ENCODE measurements at regions not wholly inside any gene's neighbourhood (a gene's known extent, or its start where the extent isn't known, plus 50 kb on each side); places are given as distances from the start of the nearest gene placed in this dataset.

GRCh38 chr6:127023001-127023778 lies 95.3 kb upstream of the RSPO3 start:
- Histone ChIP-seq H3K36me3 (ENCODE audit: control insufficient read depth, low read length) (no peaks in the 10 kb centered on the region), H3K27me3 (ENCODE audit: control insufficient read depth, low read length) (no peaks in the 10 kb centered on the region), H3K4me3 (ENCODE audit: low read length) (no peak overlapping the region), H3F3A (ENCODE audit: control insufficient read depth, insufficient read depth) (no peaks in the 10 kb centered on the region), H3K4me2 (ENCODE audit: low read length) (no peak overlapping the region), H3K9me3 (ENCODE audit: control insufficient read depth, insufficient read depth, low read length) (no peaks in the 10 kb centered on the region), H3K4me1 (ENCODE audit: control insufficient read depth, low read length) (no peaks in the 10 kb centered on the region), H3K79me2 (ENCODE audit: control insufficient read depth, low read length) (no peaks in the 10 kb centered on the region), H3K9me2 (replicated peaks; ENCODE audit: control insufficient read depth, low read length) (no peaks in the 10 kb centered on the region), H4K20me1 (ENCODE audit: control insufficient read depth, insufficient read depth, low read depth, low read length) (no peaks in the 10 kb centered on the region), H3K27ac (ENCODE audit: low read depth, low read length) (no peak overlapping the region)
- no peak for TF ChIP-seq EZH2phosphoT487 (IDR thresholded peaks at IDR 0.05; ENCODE audit: borderline replicate concordance, low read length)
- TF ChIP-seq CTCF (IDR thresholded peaks at IDR 0.05; ENCODE audit: low read depth, low read length, poor library complexity, severe bottlenecking) = no peak

DNA sequence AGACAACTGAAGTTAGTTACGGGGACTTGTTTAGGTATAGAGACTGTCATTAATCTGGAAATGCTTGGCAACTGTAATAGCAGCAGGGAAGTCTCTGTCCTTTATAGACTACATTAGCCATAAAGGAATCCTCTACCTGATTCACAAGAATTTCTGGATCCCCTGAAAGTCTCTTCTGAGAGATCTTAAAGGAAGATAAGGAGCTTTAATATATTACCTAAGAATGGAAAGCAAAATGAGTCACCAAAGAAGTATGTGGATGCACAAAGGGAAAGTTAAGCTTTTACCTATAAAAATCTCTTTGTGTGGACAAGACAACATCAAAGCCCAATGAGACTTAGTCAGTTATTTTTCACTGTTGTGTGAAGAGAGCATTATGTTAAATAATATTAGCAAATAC lies 92.2 kb upstream of the RSPO3 start:
- Histone ChIP-seq H4K20me1 (ENCODE audit: control insufficient read depth, insufficient read depth, low read depth, low read length) (no peaks in the 10 kb centered on the region), H3K27me3 (ENCODE audit: control insufficient read depth, low read length) (no peaks in the 10 kb centered on the region), H3K9me3 (ENCODE audit: control insufficient read depth, insufficient read depth, low read length) (no peaks in the 10 kb centered on the region), H3K4me1 (ENCODE audit: control insufficient read depth, low read length) (no peaks in the 10 kb centered on the region), H3K4me2 (ENCODE audit: low read length) (no peak overlapping the region), H3K4me3 (ENCODE audit: low read length) (no peak overlapping the region), H3K9me2 (replicated peaks; ENCODE audit: control insufficient read depth, low read length) (no peaks in the 10 kb centered on the region), H3K27ac (ENCODE audit: low read depth, low read length) (no peak overlapping the region), H3K79me2 (ENCODE audit: control insufficient read depth, low read length) (no peaks in the 10 kb centered on the region), H3K36me3 (ENCODE audit: control insufficient read depth, low read length) (no peaks in the 10 kb centered on the region), H3F3A (ENCODE audit: control insufficient read depth, insufficient read depth) (no peaks in the 10 kb centered on the region)
- TF ChIP-seq CTCF (IDR thresholded peaks at IDR 0.05; ENCODE audit: low read depth, low read length, poor library complexity, severe bottlenecking) (no peak), EZH2phosphoT487 (IDR thresholded peaks at IDR 0.05; ENCODE audit: borderline replicate concordance, low read length) (no peak)

- Histone ChIP-seq H3K27me3 (ENCODE audit: control insufficient read depth, low read length) (no peaks in the 10 kb centered on the region), H4K20me1 (ENCODE audit: control insufficient read depth, insufficient read depth, low read depth, low read length) (no peaks in the 10 kb centered on the region), H3K4me3 (ENCODE audit: low read length) (no peak overlapping the region), H3K36me3 (ENCODE audit: control insufficient read depth, low read length) (no peaks in the 10 kb centered on the region), H3K27ac (ENCODE audit: low read depth, low read length) (no peak overlapping the region), H3K79me2 (ENCODE audit: control insufficient read depth, low read length) (no peaks in the 10 kb centered on the region), H3K9me3 (ENCODE audit: control insufficient read depth, insufficient read depth, low read length) (no peaks in the 10 kb centered on the region), H3K4me1 (ENCODE audit: control insufficient read depth, low read length) (no peaks in the 10 kb centered on the region), H3F3A (ENCODE audit: control insufficient read depth, insufficient read depth) (no peaks in the 10 kb centered on the region), H3K4me2 (ENCODE audit: low read length) (no peak overlapping the region), H3K9me2 (replicated peaks; ENCODE audit: control insufficient read depth, low read length) (no peaks in the 10 kb centered on the region)
- no peak for TF ChIP-seq CTCF (IDR thresholded peaks at IDR 0.05; ENCODE audit: low read depth, low read length, poor library complexity, severe bottlenecking)
- TF ChIP-seq EZH2phosphoT487 (IDR thresholded peaks at IDR 0.05; ENCODE audit: borderline replicate concordance, low read length) = no peak
These were observed 88.4 kb upstream of the RSPO3 start for GRCh38 chr6:127030111-127030510.
